Activated CD8-positive, alpha-beta T cell treated with anti-CD3 and anti-CD28 coated beads, Interleukin-2, amount 10 ng/mL, durations not matched to agents 7 days and 5 days (primary cell): ENCODE measurements at regions not wholly inside any gene's neighbourhood (a gene's known extent, or its start where the extent isn't known, plus 50 kb on each side); places are given as distances from the start of the nearest gene placed in this dataset.

Experiments used
- ATAC-seq: fragments of 150-1000 bp; cut with Tn5 transposase; one replicate; pipeline ENCODE4 v1.10.0; 2021; ENCODE audit warnings: moderate library complexity
- CTCF ChIA-PET: fragments of 350-600 bp; sonication (Branson Sonifier 250); formaldehyde crosslinking; loops from one replicate; lab custom pipeline; 2021; ENCODE audit warnings: antibody characterized with exemption; lab: Charles Lee
- POLR2A ChIA-PET: fragments of 350-600 bp; sonication (Branson Sonifier 250); formaldehyde crosslinking; loops from one replicate; lab custom pipeline; 2021; ENCODE audit warnings: antibody characterized with exemption; lab: Charles Lee
- DNase-seq: peaks from one replicate; pipeline ENCODE4 v3.0.0-alpha.2; 2020
- H3K27ac Mint-ChIP-seq: one replicate; pipeline ENCODE4 v1.8.0; 2021; ENCODE audit warnings: mild to moderate bottlenecking, mixed read lengths
- H3K27me3 Mint-ChIP-seq: one replicate; pipeline ENCODE4 v1.8.0; 2021; ENCODE audit warnings: low read depth, mixed read lengths
- H3K36me3 Mint-ChIP-seq: one replicate; pipeline ENCODE4 v1.8.0; 2021; ENCODE audit warnings: low read depth, mixed read lengths
- H3K4me1 Mint-ChIP-seq: one replicate; pipeline ENCODE4 v1.8.0; 2021; ENCODE audit warnings: low read depth, mixed read lengths
- H3K4me3 Mint-ChIP-seq: one replicate; pipeline ENCODE4 v1.8.0; 2021; ENCODE audit warnings: mild to moderate bottlenecking, mixed read lengths
- H3K9me3 Mint-ChIP-seq: one replicate; pipeline ENCODE4 v1.8.0; 2022; ENCODE audit warnings: mixed read lengths; ENCODE audit not compliant: insufficient read depth

- ChIA-PET CTCF (no interaction called here), POLR2A (no interaction called here)
- H3K27ac Mint-ChIP-seq = no peak overlapping the region
- H3K27me3 Mint-ChIP-seq = peaks cover 6% of the 10 kb centered on the region
- DNase-seq (no peak), ATAC-seq (no peak)
- H3K36me3 Mint-ChIP-seq = no peaks in the 10 kb centered on the region
- H3K4me1 Mint-ChIP-seq = no peaks in the 10 kb centered on the region
- no peak overlapping the region for H3K4me3 Mint-ChIP-seq
- H3K9me3 Mint-ChIP-seq = no peaks in the 10 kb centered on the region
Observed at GRCh38 chrX:134747006-134747405, 50.0 kb downstream of the PABIR2 start.

DNA sequence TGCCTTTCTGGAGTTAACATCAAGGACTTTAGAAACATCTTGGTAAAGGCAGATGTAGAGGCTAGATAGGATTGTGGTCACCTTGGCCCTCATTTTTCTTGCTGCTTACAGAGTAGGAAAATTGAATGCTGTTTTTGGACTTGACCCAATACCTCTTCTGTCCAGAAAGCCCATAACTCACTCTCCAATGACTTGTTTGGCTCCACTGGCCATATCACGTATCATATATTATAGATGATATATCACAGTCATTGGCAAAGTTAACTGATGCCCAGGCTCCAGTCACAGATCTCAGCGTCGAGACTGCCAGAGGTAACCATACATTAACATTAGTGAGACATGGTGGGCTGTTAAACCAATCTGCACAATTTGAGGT lies 50.6 kb downstream of the PABIR2 start:
- ATAC-seq (no peak), DNase-seq (no peak)
- no peak overlapping the region for H3K27ac Mint-ChIP-seq
- no peaks in the 10 kb centered on the region for H3K36me3 Mint-ChIP-seq
- no peaks in the 10 kb centered on the region for H3K4me1 Mint-ChIP-seq
- ChIA-PET CTCF (interaction anchor here (1.0 kb wide), 1 partner anchor 18 kb away, joined by 3 read pairs; no protein-coding TSS in a partner anchor), POLR2A (no interaction called here)
- H3K9me3 Mint-ChIP-seq = no peaks in the 10 kb centered on the region
- H3K27me3 Mint-ChIP-seq = peaks cover under 1% of the 10 kb centered on the region
- H3K4me3 Mint-ChIP-seq = no peak overlapping the region

GRCh38 chrX:134745636-134746409 lies 51.2 kb downstream of the PABIR2 start:
- no peaks in the 10 kb centered on the region for H3K9me3 Mint-ChIP-seq
- POLR2A ChIA-PET = no interaction called here
- H3K36me3 Mint-ChIP-seq = no peaks in the 10 kb centered on the region
- H3K4me3 Mint-ChIP-seq = no peak overlapping the region
- ATAC-seq (no peak), DNase-seq (no peak)
- H3K27me3 Mint-ChIP-seq = no peaks in the 10 kb centered on the region
- no peak overlapping the region for H3K27ac Mint-ChIP-seq
- CTCF ChIA-PET = interaction anchor here (0.6 to 1.0 kb wide), 2 partner anchors 18 to 364 kb away, joined by 3 read pairs; no protein-coding TSS in a partner anchor
- no peaks in the 10 kb centered on the region for H3K4me1 Mint-ChIP-seq

DNA sequence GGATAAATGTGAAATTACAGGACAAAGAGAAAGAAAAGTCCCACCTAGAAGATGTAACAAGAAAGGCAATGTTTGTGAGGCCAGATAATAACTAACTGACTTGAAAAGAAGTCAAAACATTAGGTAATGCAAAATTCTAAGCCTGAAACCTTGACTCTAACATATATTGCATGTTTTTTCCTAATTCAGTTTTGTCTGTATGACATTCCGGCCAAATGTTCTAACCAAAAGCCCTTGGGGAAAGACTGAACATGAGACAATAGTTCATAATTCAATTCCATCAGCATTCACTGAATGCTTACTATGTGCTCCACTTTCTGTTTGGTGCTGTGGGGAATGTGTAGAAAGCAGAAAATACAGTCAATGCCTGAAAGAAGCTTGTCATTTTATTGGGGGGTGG lies 53.9 kb downstream of the PABIR2 start:
- Mint-ChIP-seq H3K27ac (no peak overlapping the region), H3K27me3 (no peaks in the 10 kb centered on the region), H3K36me3 (no peaks in the 10 kb centered on the region), H3K9me3 (no peaks in the 10 kb centered on the region), H3K4me3 (no peak overlapping the region), H3K4me1 (no peaks in the 10 kb centered on the region)
- no peak for ATAC-seq
- CTCF ChIA-PET = no interaction called here
- POLR2A ChIA-PET = no interaction called here
- no peak for DNase-seq

GRCh38 chrX:134742573-134742972 lies 54.4 kb downstream of the PABIR2 start:
- POLR2A ChIA-PET = no interaction called here
- H3K9me3 Mint-ChIP-seq = no peaks in the 10 kb centered on the region
- H3K36me3 Mint-ChIP-seq = no peaks in the 10 kb centered on the region
- no peak for DNase-seq
- H3K4me1 Mint-ChIP-seq = no peaks in the 10 kb centered on the region
- no peak overlapping the region for H3K27ac Mint-ChIP-seq
- no peak overlapping the region for H3K4me3 Mint-ChIP-seq
- H3K27me3 Mint-ChIP-seq = no peaks in the 10 kb centered on the region
- CTCF ChIA-PET = no interaction called here
- ATAC-seq = no peak

DNA sequence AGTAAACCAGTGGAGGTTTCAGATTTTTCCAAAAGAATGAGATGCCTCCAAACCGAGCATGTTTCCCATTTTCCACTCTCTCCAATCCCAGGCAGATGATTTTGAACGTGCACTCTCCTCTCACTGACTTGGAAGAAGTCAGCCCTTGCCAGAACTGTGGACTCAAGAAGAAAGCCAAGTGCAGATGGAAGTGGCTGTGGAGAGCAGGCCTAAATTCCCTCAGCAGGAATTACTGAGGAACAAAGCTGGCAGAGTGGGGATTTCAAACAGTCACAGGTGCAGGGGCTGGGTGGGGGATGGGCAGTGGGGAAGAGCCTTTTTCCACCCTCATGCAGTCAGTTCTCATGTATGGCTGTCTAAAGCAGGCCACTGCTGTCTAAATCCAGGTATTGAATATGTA lies 55.3 kb downstream of the PABIR2 start:
- Mint-ChIP-seq H3K4me1 (no peaks in the 10 kb centered on the region), H3K27ac (no peak overlapping the region), H3K27me3 (no peaks in the 10 kb centered on the region), H3K36me3 (no peaks in the 10 kb centered on the region), H3K9me3 (no peaks in the 10 kb centered on the region), H3K4me3 (no peak overlapping the region)
- ChIA-PET POLR2A (no interaction called here), CTCF (no interaction called here)
- ATAC-seq (no peak), DNase-seq (no peak)

DNA sequence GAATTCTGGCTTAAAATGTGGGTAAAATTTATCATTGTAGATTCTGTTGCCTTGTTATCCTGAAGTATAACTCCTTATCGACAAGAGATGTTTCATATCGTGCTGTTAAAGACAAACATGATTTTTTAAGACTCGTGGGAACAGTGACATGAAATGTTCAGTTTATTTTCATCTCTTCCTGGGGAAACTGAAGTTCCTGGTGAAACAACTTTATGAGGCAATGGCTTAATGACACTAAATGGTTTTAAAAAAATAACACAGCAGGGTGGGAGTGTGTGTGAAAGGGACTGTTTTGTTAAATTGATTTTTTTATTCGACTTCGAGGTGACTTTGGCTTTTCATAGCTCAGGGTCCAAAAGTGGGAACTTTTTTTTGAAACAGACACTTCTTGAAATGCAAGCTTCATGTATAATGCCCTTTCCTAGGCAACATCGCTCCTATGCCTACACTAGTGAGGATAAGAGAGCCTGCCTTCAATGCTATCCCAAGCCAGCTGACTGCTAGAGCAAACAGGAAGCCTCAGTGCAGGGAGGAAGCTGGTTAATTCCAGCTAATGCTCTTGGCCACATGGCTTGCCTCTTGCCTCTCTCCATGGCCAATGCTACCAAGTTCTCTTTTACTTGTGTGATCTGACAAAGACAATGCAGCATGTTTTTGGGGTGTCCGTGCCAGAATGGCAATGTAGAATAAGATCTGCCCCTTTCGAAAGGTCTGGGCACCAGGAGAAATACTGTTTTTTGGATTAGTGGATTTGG lies 57.8 kb downstream of the PABIR2 start:
- H3K36me3 Mint-ChIP-seq = no peaks in the 10 kb centered on the region
- no peaks in the 10 kb centered on the region for H3K9me3 Mint-ChIP-seq
- CTCF ChIA-PET = no interaction called here
- H3K4me1 Mint-ChIP-seq = no peaks in the 10 kb centered on the region
- DNase-seq (no peak), ATAC-seq (no peak)
- H3K4me3 Mint-ChIP-seq = no peak overlapping the region
- H3K27me3 Mint-ChIP-seq = no peaks in the 10 kb centered on the region
- POLR2A ChIA-PET = no interaction called here
- H3K27ac Mint-ChIP-seq = no peak overlapping the region

DNA sequence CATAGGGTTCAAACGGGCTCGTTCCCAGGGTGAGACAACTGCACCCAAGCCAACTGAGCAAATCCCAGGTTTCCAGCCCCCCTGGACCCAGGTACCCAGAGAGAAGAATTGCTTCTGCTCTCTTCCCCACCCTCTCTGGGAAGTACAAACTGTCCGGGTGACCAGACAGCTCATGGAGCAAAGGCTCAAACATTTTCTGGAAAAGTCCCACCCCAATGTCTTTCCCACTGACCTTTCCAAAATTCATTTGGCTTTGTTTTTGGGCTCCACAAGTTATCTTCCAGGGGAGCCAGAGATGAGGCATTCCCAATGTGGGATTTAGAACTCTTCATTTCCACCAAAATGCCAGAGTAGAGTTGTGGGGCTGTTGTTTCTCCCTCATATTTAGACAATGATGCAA lies 58.6 kb downstream of the PABIR2 start:
- Mint-ChIP-seq H3K9me3 (no peaks in the 10 kb centered on the region), H3K27ac (no peak overlapping the region), H3K4me3 (no peak overlapping the region), H3K4me1 (no peaks in the 10 kb centered on the region), H3K27me3 (no peaks in the 10 kb centered on the region), H3K36me3 (no peaks in the 10 kb centered on the region)
- ATAC-seq (no peak), DNase-seq (no peak)
- ChIA-PET CTCF (no interaction called here), POLR2A (no interaction called here)

GRCh38 chrX:134737721-134738369 lies 59.2 kb downstream of the PABIR2 start:
- Mint-ChIP-seq H3K9me3 (no peaks in the 10 kb centered on the region), H3K4me3 (no peak overlapping the region), H3K27me3 (no peaks in the 10 kb centered on the region), H3K36me3 (no peaks in the 10 kb centered on the region), H3K4me1 (no peaks in the 10 kb centered on the region), H3K27ac (no peak overlapping the region)
- CTCF ChIA-PET = no interaction called here
- no peak for DNase-seq
- no peak for ATAC-seq
- POLR2A ChIA-PET = no interaction called here

GRCh38 chrX:134737061-134737460 lies 59.9 kb downstream of the PABIR2 start:
- ChIA-PET CTCF (no interaction called here), POLR2A (no interaction called here)
- Mint-ChIP-seq H3K4me1 (no peaks in the 10 kb centered on the region), H3K9me3 (no peaks in the 10 kb centered on the region), H3K36me3 (no peaks in the 10 kb centered on the region), H3K27me3 (no peaks in the 10 kb centered on the region), H3K4me3 (no peak overlapping the region), H3K27ac (no peak overlapping the region)
- no peak for ATAC-seq
- no peak for DNase-seq

GRCh38 chrX:134736356-134736755 lies 60.6 kb downstream of the PABIR2 start:
- Mint-ChIP-seq H3K36me3 (no peaks in the 10 kb centered on the region), H3K4me1 (no peaks in the 10 kb centered on the region), H3K27ac (no peak overlapping the region), H3K4me3 (no peak overlapping the region), H3K9me3 (no peaks in the 10 kb centered on the region), H3K27me3 (no peaks in the 10 kb centered on the region)
- no peak for ATAC-seq
- ChIA-PET POLR2A (no interaction called here), CTCF (no interaction called here)
- DNase-seq = no peak

GRCh38 chrX:134735015-134735414 lies 62.0 kb downstream of the PABIR2 start:
- Mint-ChIP-seq H3K4me3 (no peak overlapping the region), H3K4me1 (no peaks in the 10 kb centered on the region), H3K36me3 (no peaks in the 10 kb centered on the region), H3K27me3 (no peaks in the 10 kb centered on the region), H3K27ac (no peak overlapping the region), H3K9me3 (no peaks in the 10 kb centered on the region)
- ATAC-seq = no peak
- POLR2A ChIA-PET = no interaction called here
- CTCF ChIA-PET = no interaction called here
- DNase-seq = no peak
